ENCODE measurements at regions not wholly inside any gene's neighbourhood (a gene's known extent, or its start where the extent isn't known, plus 50 kb on each side); places are given as distances from the start of the nearest gene placed in this dataset.

DNA sequence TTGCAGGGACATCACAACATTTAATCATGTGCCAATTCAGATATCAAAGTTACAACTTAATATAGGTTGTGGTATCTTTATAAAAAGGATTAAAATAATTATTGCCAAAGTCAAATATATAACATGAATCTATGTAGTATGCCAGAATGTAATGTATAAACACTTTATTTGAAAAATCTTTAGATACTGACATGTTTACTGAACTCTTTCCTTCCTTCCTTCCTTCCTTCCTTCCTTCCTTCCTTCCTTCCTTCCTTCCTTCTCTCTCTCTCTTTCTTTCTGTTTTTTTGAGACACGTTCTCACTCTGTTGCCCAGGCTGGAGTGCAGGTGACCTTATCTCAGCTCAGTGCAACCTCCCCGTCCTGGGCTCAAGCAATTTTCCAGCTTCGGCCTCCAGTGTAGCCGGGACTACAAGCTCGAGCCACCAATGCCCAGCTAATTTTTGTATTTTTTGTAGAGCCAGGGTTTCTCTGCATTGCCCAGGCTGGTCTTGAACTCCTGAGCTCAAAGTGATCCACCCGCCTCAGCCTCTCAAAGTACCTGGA is 496.8 kb upstream of the CITED2 start:
- H3K27ac Mint-ChIP-seq, result peak overlapping the region; percentile 40
- H3K27me3 Mint-ChIP-seq, result no peaks in the 10 kb centered on the region
- intact Hi-C loops (cut with micrococcal nuclease), result no loop called here
- no peaks in the 10 kb centered on the region for H3K36me3 Mint-ChIP-seq (ENCODE audit: low read depth)
- peaks cover 24% of the 10 kb centered on the region for H3K4me1 Mint-ChIP-seq (ENCODE audit: low read depth)
- H3K9me3 Mint-ChIP-seq, result peaks cover 18% of the 10 kb centered on the region
- H3K4me3 Mint-ChIP-seq, result no peak overlapping the region

GRCh38 chr6:139868576-139868975 is 494.1 kb upstream of the CITED2 start:
- Mint-ChIP-seq H3K4me3 (no peak overlapping the region), H3K4me1 (ENCODE audit: low read depth) (peaks cover 30% of the 10 kb centered on the region)

GRCh38 chr6:139863964-139864363 is 489.5 kb upstream of the CITED2 start:
- Mint-ChIP-seq H3K4me3 (no peak overlapping the region), H3K27ac (no peak overlapping the region), H3K4me1 (ENCODE audit: low read depth) (peaks cover 10% of the 10 kb centered on the region), H3K9me3 (peaks cover 9% of the 10 kb centered on the region), H3K36me3 (ENCODE audit: low read depth) (no peaks in the 10 kb centered on the region), H3K27me3 (no peaks in the 10 kb centered on the region)
- intact Hi-C loops (cut with micrococcal nuclease), result no loop called here

More at GRCh38 chr6:139868576-139868975, 494.1 kb upstream of the CITED2 start:
- H3K36me3 Mint-ChIP-seq (ENCODE audit: low read depth), result no peaks in the 10 kb centered on the region
- H3K9me3 Mint-ChIP-seq, result peaks cover 18% of the 10 kb centered on the region
- H3K27me3 Mint-ChIP-seq, result no peaks in the 10 kb centered on the region
- no peak overlapping the region for H3K27ac Mint-ChIP-seq
- intact Hi-C loops (cut with micrococcal nuclease), result no loop called here

DNA sequence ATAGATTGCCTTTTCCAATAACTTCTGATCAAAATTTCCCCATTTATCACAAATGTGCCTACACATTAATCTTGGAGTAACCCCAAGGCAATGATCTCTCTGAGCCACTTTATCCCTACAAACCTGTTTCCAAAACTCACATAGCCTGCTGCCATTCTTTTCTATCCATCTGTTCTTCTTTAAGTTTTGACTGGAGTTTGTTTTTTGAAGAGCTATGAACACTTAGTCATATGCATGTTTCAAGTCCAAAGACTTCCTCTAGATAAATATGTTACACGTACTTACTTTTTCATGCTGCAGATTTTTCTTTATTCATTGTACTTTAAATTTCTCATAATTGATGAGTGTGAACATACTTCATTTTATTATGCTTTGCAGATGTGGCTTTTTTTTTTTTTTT is 488.9 kb upstream of the CITED2 start:
- peaks cover 9% of the 10 kb centered on the region for H3K9me3 Mint-ChIP-seq
- peaks cover 10% of the 10 kb centered on the region for H3K4me1 Mint-ChIP-seq (ENCODE audit: low read depth)
- intact Hi-C loops (cut with micrococcal nuclease), result no loop called here

DNA sequence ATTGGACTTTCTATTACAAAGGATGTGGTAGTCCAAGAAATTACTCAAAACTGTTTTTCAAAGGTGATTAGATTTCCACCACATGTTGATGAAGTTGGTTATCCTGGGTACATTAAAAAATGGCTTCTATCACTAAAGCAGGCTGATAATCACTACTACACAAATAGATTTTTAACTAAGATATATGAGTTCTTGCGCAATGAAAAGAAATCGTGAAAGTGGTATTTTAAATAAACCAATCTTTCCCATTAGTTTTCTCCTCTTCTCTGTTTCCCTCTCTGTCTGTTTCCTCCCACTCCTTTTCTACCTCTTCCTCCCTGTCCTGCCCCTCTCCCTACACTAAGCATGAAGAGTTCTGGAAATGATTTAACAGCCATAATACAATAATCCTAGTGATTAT is 487.9 kb upstream of the CITED2 start:
- Mint-ChIP-seq H3K27me3 (no peaks in the 10 kb centered on the region), H3K27ac (no peak overlapping the region), H3K4me1 (ENCODE audit: low read depth) (peaks cover 10% of the 10 kb centered on the region), H3K4me3 (no peak overlapping the region), H3K9me3 (peaks cover 9% of the 10 kb centered on the region), H3K36me3 (ENCODE audit: low read depth) (no peaks in the 10 kb centered on the region)
- intact Hi-C loops (cut with micrococcal nuclease), result no loop called here

More for the DNA sequence above, 488.9 kb upstream of the CITED2 start:
- Mint-ChIP-seq H3K36me3 (ENCODE audit: low read depth) (no peaks in the 10 kb centered on the region), H3K27me3 (no peaks in the 10 kb centered on the region), H3K4me3 (no peak overlapping the region), H3K27ac (no peak overlapping the region)

DNA sequence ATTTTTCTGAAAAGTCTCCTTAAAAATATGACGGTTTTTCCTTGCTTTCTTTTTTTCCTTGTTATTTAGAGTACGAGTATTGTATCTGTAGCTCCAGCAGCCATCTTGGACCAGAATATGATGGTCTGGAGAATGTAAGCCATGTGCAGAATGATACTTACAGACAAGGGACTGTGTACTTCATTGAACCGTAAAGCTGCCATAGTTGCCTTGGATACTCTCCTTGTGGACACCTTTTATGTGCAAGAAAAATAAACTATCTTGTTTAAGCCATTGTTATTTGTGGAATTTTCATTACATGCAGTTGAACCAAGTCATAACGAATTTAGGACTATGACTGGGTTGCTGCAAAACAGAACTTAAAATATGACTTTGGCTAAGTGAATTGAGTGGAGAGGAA is 485.8 kb upstream of the CITED2 start:
- Mint-ChIP-seq H3K36me3 (ENCODE audit: low read depth) (no peaks in the 10 kb centered on the region), H3K4me3 (no peak overlapping the region), H3K27me3 (no peaks in the 10 kb centered on the region), H3K27ac (no peak overlapping the region), H3K9me3 (peaks cover 9% of the 10 kb centered on the region), H3K4me1 (ENCODE audit: low read depth) (peaks cover 10% of the 10 kb centered on the region)
- intact Hi-C loops (cut with micrococcal nuclease), result no loop called here

- intact Hi-C loops (cut with micrococcal nuclease), result no loop called here
- no peaks in the 10 kb centered on the region for H3K36me3 Mint-ChIP-seq (ENCODE audit: low read depth)
Observed at GRCh38 chr6:139858429-139858828, 484.0 kb upstream of the CITED2 start.

DNA sequence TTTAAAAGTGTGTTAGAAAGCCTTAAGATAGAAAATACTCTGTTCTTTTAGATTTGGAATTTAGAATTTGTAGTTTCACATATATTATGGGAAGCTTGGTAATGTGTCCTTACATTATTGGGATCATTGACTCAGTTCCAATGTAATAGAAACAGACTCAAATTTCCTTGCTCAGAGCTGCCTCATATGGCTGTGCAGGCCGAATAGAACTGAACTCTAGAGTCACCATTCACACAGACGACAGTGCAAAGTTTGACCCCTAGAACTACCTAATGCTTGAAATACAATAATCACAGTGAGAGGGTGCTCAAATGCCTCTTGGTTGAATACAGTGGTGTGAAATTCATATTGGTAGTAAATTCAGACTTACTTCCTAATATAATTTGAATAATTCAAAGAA is 482.7 kb upstream of the CITED2 start:
- Mint-ChIP-seq H3K36me3 (ENCODE audit: low read depth) (no peaks in the 10 kb centered on the region), H3K27ac (no peak overlapping the region), H3K9me3 (peaks cover 9% of the 10 kb centered on the region), H3K4me1 (ENCODE audit: low read depth) (no peaks in the 10 kb centered on the region), H3K4me3 (no peak overlapping the region), H3K27me3 (no peaks in the 10 kb centered on the region)
- intact Hi-C loops (cut with micrococcal nuclease), result no loop called here

More at GRCh38 chr6:139858429-139858828, 484.0 kb upstream of the CITED2 start:
- Mint-ChIP-seq H3K9me3 (peaks cover 9% of the 10 kb centered on the region), H3K4me3 (no peak overlapping the region), H3K4me1 (ENCODE audit: low read depth) (peaks cover 4% of the 10 kb centered on the region), H3K27ac (no peak overlapping the region), H3K27me3 (no peaks in the 10 kb centered on the region)

- Mint-ChIP-seq H3K36me3 (ENCODE audit: low read depth) (no peaks in the 10 kb centered on the region), H3K4me3 (no peak overlapping the region), H3K27me3 (no peaks in the 10 kb centered on the region), H3K9me3 (peaks cover 9% of the 10 kb centered on the region), H3K4me1 (ENCODE audit: low read depth) (no peaks in the 10 kb centered on the region), H3K27ac (peak overlapping the region; percentile 41)
- intact Hi-C loops (cut with micrococcal nuclease), result no loop called here
Observed at GRCh38 chr6:139856562-139856961, 482.1 kb upstream of the CITED2 start.

DNA sequence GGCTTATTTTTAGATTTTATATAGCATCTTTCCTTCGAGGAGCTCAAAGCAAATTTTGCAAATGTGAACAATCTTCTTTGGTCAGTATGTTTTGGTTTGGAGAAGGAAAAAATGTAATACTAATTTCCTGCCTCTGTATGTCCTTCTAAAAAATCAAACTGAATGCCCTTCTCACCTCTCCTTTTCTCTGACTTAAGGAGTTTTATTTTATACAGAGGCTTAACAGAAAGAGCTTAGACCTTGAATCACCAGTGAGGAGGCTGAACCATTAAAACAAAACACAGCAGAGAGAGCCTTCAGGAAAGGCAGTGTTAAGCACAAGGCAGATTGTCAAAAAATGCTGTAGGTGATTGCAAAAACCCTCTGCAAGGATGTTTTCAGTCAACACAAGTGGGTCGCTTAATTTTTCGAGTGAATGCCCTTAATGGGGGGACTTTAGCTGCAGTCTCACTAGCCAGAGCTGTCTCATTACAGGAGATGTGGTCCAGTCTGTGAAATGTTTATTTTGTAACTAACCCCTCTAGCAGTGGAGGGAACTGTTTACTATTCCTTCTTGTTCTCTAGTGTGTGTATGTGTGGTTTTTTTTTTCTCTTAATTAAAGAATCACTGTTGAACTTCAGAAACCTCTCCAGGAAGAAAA is 481.3 kb upstream of the CITED2 start:
- no peaks in the 10 kb centered on the region for H3K27me3 Mint-ChIP-seq
- intact Hi-C loops (cut with micrococcal nuclease), result no loop called here
- no peak overlapping the region for H3K4me3 Mint-ChIP-seq
- no peaks in the 10 kb centered on the region for H3K36me3 Mint-ChIP-seq (ENCODE audit: low read depth)
- H3K27ac Mint-ChIP-seq, result peak overlapping the region; percentile 41
- H3K4me1 Mint-ChIP-seq (ENCODE audit: low read depth), result no peaks in the 10 kb centered on the region
- peaks cover 11% of the 10 kb centered on the region for H3K9me3 Mint-ChIP-seq

GRCh38 chr6:139853302-139853992 is 479.0 kb upstream of the CITED2 start:
- intact Hi-C loops (cut with micrococcal nuclease), result no loop called here
- no peaks in the 10 kb centered on the region for H3K36me3 Mint-ChIP-seq (ENCODE audit: low read depth)
- no peak overlapping the region for H3K27ac Mint-ChIP-seq
- H3K9me3 Mint-ChIP-seq, result peaks cover 18% of the 10 kb centered on the region
- no peaks in the 10 kb centered on the region for H3K27me3 Mint-ChIP-seq
- no peak overlapping the region for H3K4me3 Mint-ChIP-seq
- peaks cover 12% of the 10 kb centered on the region for H3K4me1 Mint-ChIP-seq (ENCODE audit: low read depth)

DNA sequence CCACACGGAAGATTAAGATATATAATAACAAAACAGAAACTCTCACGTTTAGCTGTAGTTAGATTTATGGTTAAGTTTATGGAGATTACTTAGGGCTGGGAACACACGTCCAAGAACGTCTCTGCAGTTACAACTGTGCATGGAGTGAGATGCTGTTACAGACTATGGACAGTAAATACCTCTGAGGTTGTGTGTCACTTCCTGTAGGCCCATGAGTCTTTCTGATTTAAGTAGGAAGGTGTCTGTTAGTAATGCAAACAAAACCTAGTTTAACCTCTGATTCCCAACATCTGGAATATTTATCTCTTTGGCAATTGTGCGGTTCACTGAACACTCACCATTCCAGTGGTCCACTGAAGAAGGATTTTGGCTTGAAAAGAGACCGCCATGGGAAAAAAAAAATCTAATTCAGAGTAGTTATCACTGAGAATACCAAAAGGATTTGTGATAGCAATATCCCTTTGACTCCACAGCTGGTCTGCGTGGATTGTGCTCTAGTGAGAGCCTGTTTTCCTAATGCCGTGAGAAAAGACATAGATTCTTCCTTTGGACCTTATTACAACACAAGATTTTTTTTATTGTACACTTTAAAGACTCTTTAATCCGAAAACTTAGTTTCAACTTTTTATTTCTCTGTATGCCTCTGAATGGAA is 478.2 kb upstream of the CITED2 start:
- Mint-ChIP-seq H3K4me3 (no peak overlapping the region), H3K27me3 (no peaks in the 10 kb centered on the region), H3K4me1 (ENCODE audit: low read depth) (peaks cover 16% of the 10 kb centered on the region), H3K27ac (no peak overlapping the region), H3K36me3 (ENCODE audit: low read depth) (no peaks in the 10 kb centered on the region), H3K9me3 (peaks cover 18% of the 10 kb centered on the region)
- intact Hi-C loops (cut with micrococcal nuclease), result no loop called here

DNA sequence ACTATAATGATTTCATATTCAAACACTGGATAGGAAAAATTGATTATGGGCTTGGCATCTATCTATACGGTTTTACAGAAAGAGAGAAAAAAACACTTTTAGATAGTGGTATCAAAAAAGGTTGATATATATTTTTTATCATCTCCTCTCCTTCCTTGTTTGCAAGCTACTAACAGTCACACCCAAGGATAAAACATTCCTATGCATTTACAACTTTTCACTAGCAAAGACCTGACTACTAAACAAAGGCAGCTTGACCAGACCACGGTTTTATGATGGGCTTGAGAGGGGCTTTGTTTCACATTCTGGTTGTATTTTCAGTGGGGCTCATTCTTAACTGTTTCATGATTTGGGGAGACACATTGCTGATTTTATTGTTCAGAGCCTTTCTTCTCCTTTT is 477.6 kb upstream of the CITED2 start:
- Mint-ChIP-seq H3K36me3 (ENCODE audit: low read depth) (no peaks in the 10 kb centered on the region), H3K27me3 (no peaks in the 10 kb centered on the region), H3K4me1 (ENCODE audit: low read depth) (peaks cover 22% of the 10 kb centered on the region), H3K4me3 (no peak overlapping the region), H3K27ac (no peak overlapping the region), H3K9me3 (peaks cover 18% of the 10 kb centered on the region)
- intact Hi-C loops (cut with micrococcal nuclease), result no loop called here

DNA sequence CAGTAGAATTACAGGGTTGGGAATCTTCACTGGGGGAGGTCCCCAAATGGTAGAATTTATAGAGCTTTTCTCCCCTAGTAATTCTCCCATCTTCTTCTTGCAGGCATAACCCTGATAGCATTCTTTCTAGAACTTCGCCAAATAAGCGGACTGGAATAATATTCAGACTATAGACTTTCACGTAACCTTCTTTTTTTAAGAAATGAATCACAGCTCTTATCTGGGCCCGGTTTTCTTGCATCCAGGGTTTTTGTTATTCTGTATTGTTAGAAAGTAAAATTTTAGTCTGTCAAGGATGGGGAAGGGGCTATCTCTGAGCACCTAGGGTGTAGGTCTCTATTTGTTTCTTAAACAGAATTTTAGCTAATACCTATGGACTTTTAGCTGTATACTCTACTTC is 476.8 kb upstream of the CITED2 start:
- no peaks in the 10 kb centered on the region for H3K27me3 Mint-ChIP-seq
- peaks cover 18% of the 10 kb centered on the region for H3K9me3 Mint-ChIP-seq
- H3K36me3 Mint-ChIP-seq (ENCODE audit: low read depth), result no peaks in the 10 kb centered on the region
- H3K4me1 Mint-ChIP-seq (ENCODE audit: low read depth), result peaks cover 30% of the 10 kb centered on the region
- intact Hi-C loops (cut with micrococcal nuclease), result no loop called here
- H3K4me3 Mint-ChIP-seq, result no peak overlapping the region
- no peak overlapping the region for H3K27ac Mint-ChIP-seq

Data from dendritic cell treated with granulocyte-macrophage colony-stimulating factor and Interleukin-4, amounts not matched to agents 40 ng/mL and 50 ng/mL, for 4 days (primary cell).